ENCODE measurements at regions not wholly inside any gene's neighbourhood (a gene's known extent, or its start where the extent isn't known, plus 50 kb on each side); places are given as distances from the start of the nearest gene placed in this dataset.

GRCh38 chr1:192418552-192419285, 101.9 kb downstream of the RGS21 start:
- no peak overlapping the region for H3K4me3 ChIP-seq (ENCODE audit: low read length)
- TF ChIP-seq ZNF274 (IDR thresholded peaks at IDR 0.05; ENCODE audit: low read depth, low read length) = no peak

- TF ChIP-seq ZNF274 (IDR thresholded peaks at IDR 0.05; ENCODE audit: low read depth, low read length) = no peak
- H3K4me3 ChIP-seq (ENCODE audit: low read length) = no peak overlapping the region
These were observed 113.9 kb downstream of the RGS21 start for GRCh38 chr1:192430644-192431043.

GRCh38 chr1:192435704-192436103, 118.9 kb downstream of the RGS21 start:
- H3K4me3 ChIP-seq (ENCODE audit: low read length) = no peak overlapping the region

GRCh38 chr1:192436441-192437078, 119.8 kb downstream of the RGS21 start:
- H3K4me3 ChIP-seq (ENCODE audit: low read length) = no peak overlapping the region
- no peak for TF ChIP-seq ZNF274 (IDR thresholded peaks at IDR 0.05; ENCODE audit: low read depth, low read length)

More at GRCh38 chr1:192435704-192436103, 118.9 kb downstream of the RGS21 start:
- TF ChIP-seq ZNF274 (IDR thresholded peaks at IDR 0.05; ENCODE audit: low read depth, low read length) = no peak

- no peak for TF ChIP-seq ZNF274 (IDR thresholded peaks at IDR 0.05; ENCODE audit: low read depth, low read length)
- H3K4me3 ChIP-seq (ENCODE audit: low read length) = no peak overlapping the region
These were observed 121.9 kb downstream of the RGS21 start for GRCh38 chr1:192438737-192439136.

GRCh38 chr1:192439373-192440025, 122.7 kb downstream of the RGS21 start:
- no peak overlapping the region for H3K4me3 ChIP-seq (ENCODE audit: low read length)
- TF ChIP-seq ZNF274 (IDR thresholded peaks at IDR 0.05; ENCODE audit: low read depth, low read length) = no peak

- TF ChIP-seq ZNF274 (IDR thresholded peaks at IDR 0.05; ENCODE audit: low read depth, low read length) = no peak
- no peak overlapping the region for H3K4me3 ChIP-seq (ENCODE audit: low read length)
These were observed 124.7 kb downstream of the RGS21 start for GRCh38 chr1:192441492-192441891.

GRCh38 chr1:192442736-192443135, 125.9 kb downstream of the RGS21 start:
- TF ChIP-seq ZNF274 (IDR thresholded peaks at IDR 0.05; ENCODE audit: low read depth, low read length) = no peak
- H3K4me3 ChIP-seq (ENCODE audit: low read length) = no peak overlapping the region

- TF ChIP-seq ZNF274 (IDR thresholded peaks at IDR 0.05; ENCODE audit: low read depth, low read length) = no peak
- no peak overlapping the region for H3K4me3 ChIP-seq (ENCODE audit: low read length)
These were observed 126.8 kb downstream of the RGS21 start for GRCh38 chr1:192443616-192444015.

GRCh38 chr1:192445241-192445640, 128.4 kb downstream of the RGS21 start:
- no peak for TF ChIP-seq ZNF274 (IDR thresholded peaks at IDR 0.05; ENCODE audit: low read depth, low read length)
- no peak overlapping the region for H3K4me3 ChIP-seq (ENCODE audit: low read length)

- no peak for TF ChIP-seq ZNF274 (IDR thresholded peaks at IDR 0.05; ENCODE audit: low read depth, low read length)
- H3K4me3 ChIP-seq (ENCODE audit: low read length) = no peak overlapping the region
These were observed 129.2 kb downstream of the RGS21 start for GRCh38 chr1:192445839-192446489.

GRCh38 chr1:192448026-192448578, 127.5 kb upstream of the RGS1 start:
- H3K4me3 ChIP-seq (ENCODE audit: low read length) = no peak overlapping the region
- no peak for TF ChIP-seq ZNF274 (IDR thresholded peaks at IDR 0.05; ENCODE audit: low read depth, low read length)

- no peak for TF ChIP-seq ZNF274 (IDR thresholded peaks at IDR 0.05; ENCODE audit: low read depth, low read length)
- H3K4me3 ChIP-seq (ENCODE audit: low read length) = no peak overlapping the region
These were observed 122.1 kb upstream of the RGS1 start for GRCh38 chr1:192453360-192453992.

GRCh38 chr1:192459467-192459866, 116.1 kb upstream of the RGS1 start:
- TF ChIP-seq ZNF274 (IDR thresholded peaks at IDR 0.05; ENCODE audit: low read depth, low read length) = no peak
- H3K4me3 ChIP-seq (ENCODE audit: low read length) = no peak overlapping the region

Data from GM08714 (cell line).